Activated T-cell treated with anti-CD3 and anti-CD28 coated beads for 24 hours (primary cell): ENCODE measurements at regions not wholly inside any gene's neighbourhood (a gene's known extent, or its start where the extent isn't known, plus 50 kb on each side); places are given as distances from the start of the nearest gene placed in this dataset.

ENCODE experiments used
- DNase-seq: peaks from one replicate; pipeline ENCODE4 v3.0.0-alpha.2; 2020; ENCODE audit warnings: low read depth

- DNase-seq, result no peak
Observed at GRCh38 chr20:12891643-12892042, 117.1 kb upstream of the SPTLC3 start.

- DNase-seq, result no peak
Observed at GRCh38 chr20:12893019-12893418, 115.8 kb upstream of the SPTLC3 start.

- no peak for DNase-seq
Observed at GRCh38 chr20:12893653-12894052, 115.1 kb upstream of the SPTLC3 start.

GRCh38 chr20:12894089-12894488 is 114.7 kb upstream of the SPTLC3 start:
- no peak for DNase-seq

- DNase-seq, result no peak
Observed at GRCh38 chr20:12896180-12896579, 112.6 kb upstream of the SPTLC3 start.

GRCh38 chr20:12902992-12903391 is 105.8 kb upstream of the SPTLC3 start:
- DNase-seq, result no peak

- no peak for DNase-seq
Observed at GRCh38 chr20:12906361-12906760, 102.4 kb upstream of the SPTLC3 start.

GRCh38 chr20:12911372-12911771 is 97.4 kb upstream of the SPTLC3 start:
- DNase-seq, result no peak

GRCh38 chr20:12913781-12914443 is 94.9 kb upstream of the SPTLC3 start:
- DNase-seq, result no peak

GRCh38 chr20:12914804-12915203 is 94.0 kb upstream of the SPTLC3 start:
- DNase-seq, result no peak

- DNase-seq, result no peak
Observed at GRCh38 chr20:12916699-12917098, 92.1 kb upstream of the SPTLC3 start.

- no peak for DNase-seq
Observed at GRCh38 chr20:12924126-12924525, 84.6 kb upstream of the SPTLC3 start.

- peak; percentile 11 for DNase-seq
Observed at GRCh38 chr20:12925210-12925755, 83.5 kb upstream of the SPTLC3 start.

- no peak for DNase-seq
Observed at GRCh38 chr20:12925863-12926793, 82.6 kb upstream of the SPTLC3 start.

GRCh38 chr20:12927489-12927888 is 81.3 kb upstream of the SPTLC3 start:
- DNase-seq, result no peak

- no peak for DNase-seq
Observed at GRCh38 chr20:12928358-12928754, 80.4 kb upstream of the SPTLC3 start.

- no peak for DNase-seq
Observed at GRCh38 chr20:12928755-12929401, 79.9 kb upstream of the SPTLC3 start.

- DNase-seq, result no peak
Observed at GRCh38 chr20:12936020-12936419, 72.8 kb upstream of the SPTLC3 start.

- DNase-seq, result no peak
Observed at GRCh38 chr20:12936524-12936923, 72.2 kb upstream of the SPTLC3 start.

GRCh38 chr20:12941025-12941424 is 67.7 kb upstream of the SPTLC3 start:
- no peak for DNase-seq

GRCh38 chr20:12942123-12942522 is 66.6 kb upstream of the SPTLC3 start:
- no peak for DNase-seq

GRCh38 chr20:12946789-12947188 is 62.0 kb upstream of the SPTLC3 start:
- DNase-seq, result no peak

- DNase-seq, result no peak
Observed at GRCh38 chr20:12947691-12948090, 61.1 kb upstream of the SPTLC3 start.
